PC-3 (cell line): ENCODE measurements at regions not wholly inside any gene's neighbourhood (a gene's known extent, or its start where the extent isn't known, plus 50 kb on each side); places are given as distances from the start of the nearest gene placed in this dataset.

Experiments
- ATAC-seq: fragments of 200-7000 bp; cut with Tn5 transposase; 2 replicates; pipeline ENCODE4 v1.9.1; 2020; ENCODE audit warnings: mild to moderate bottlenecking, moderate library complexity
- BruUV-seq: library from RNA; stranded (reverse); fragments of 400-500 nt; replicated peaks from 2 replicates; lab custom pipeline; 2021; lab: Mats Ljungman, UMichigan
- CTCF ChIA-PET: fragments of 300-600 bp; sonication (Branson Sonifier 250); formaldehyde crosslinking; loops from one replicate; lab custom pipeline; 2022; ENCODE audit warnings: antibody characterized with exemption; lab: Charles Lee
- POLR2A ChIA-PET: fragments of 300-600 bp; sonication (Branson Sonifier 250); formaldehyde crosslinking; loops from one replicate; lab custom pipeline; 2022; ENCODE audit warnings: antibody characterized with exemption; ENCODE audit not compliant: unreplicated experiment; lab: Charles Lee
- DNase-seq: peaks from one replicate; pipeline ENCODE4 v3.0.0-alpha.2; 2015
- H2AFZ ChIP-seq: fragments of 300-600 bp; sonication (generic); 2 replicates; pipeline ENCODE4 v1.6.0; 2016; ENCODE audit warnings: antibody characterized with exemption, low read length
- H3F3A ChIP-seq: fragments of 300-600 bp; sonication (generic); one replicate; pipeline ENCODE4 v1.6.0; 2017; ENCODE audit warnings: antibody characterized with exemption, low read length, control low read depth, mild to moderate bottlenecking; ENCODE audit not compliant: unreplicated experiment
- H3K27ac ChIP-seq: fragments of 300-600 bp; sonication (generic); 2 replicates; pipeline ENCODE4 v1.5.1; 2016; ENCODE audit warnings: mild to moderate bottlenecking, low read length
- H3K27me3 ChIP-seq: fragments of 300-600 bp; sonication (generic); 2 replicates; pipeline ENCODE4 v1.6.1; 2016; ENCODE audit warnings: low read length, mixed read lengths
- H3K36me3 ChIP-seq: fragments of 300-600 bp; sonication (generic); 2 replicates; pipeline ENCODE4 v1.6.1; 2016; ENCODE audit warnings: low read depth, mixed run types, low read length, mixed read lengths
- H3K4me1 ChIP-seq: fragments of 300-600 bp; sonication (generic); 2 replicates; pipeline ENCODE4 v1.5.1; 2016; ENCODE audit warnings: low read length; ENCODE audit not compliant: insufficient read depth
- H3K4me2 ChIP-seq: fragments of 300-600 bp; sonication (generic); 2 replicates; pipeline ENCODE4 v1.6.0; 2016; ENCODE audit warnings: low read length
- H3K4me3 ChIP-seq: fragments of 300-600 bp; sonication (generic); 2 replicates; pipeline ENCODE4 v1.5.1; 2016; ENCODE audit warnings: mild to moderate bottlenecking, low read length, mixed read lengths
- H3K79me2 ChIP-seq: fragments of 300-600 bp; sonication (generic); 2 replicates; pipeline ENCODE4 v1.6.1; 2017; ENCODE audit warnings: low read length, mixed read lengths
- H3K9ac ChIP-seq: fragments of 300-600 bp; sonication (generic); 2 replicates; pipeline ENCODE4 v1.6.0; 2016; ENCODE audit warnings: mild to moderate bottlenecking, low read length
- H3K9me2 ChIP-seq: fragments of 300-600 bp; sonication (generic); replicated peaks from 2 replicates; pipeline ENCODE4 v1.6.1; 2016; ENCODE audit warnings: mixed run types, low read length, mixed read lengths
- H3K9me3 ChIP-seq: fragments of 300-600 bp; sonication (generic); 2 replicates; pipeline ENCODE4 v1.6.1; 2016; ENCODE audit warnings: low read length, mixed read lengths
- H4K20me1 ChIP-seq: fragments of 300-600 bp; sonication (generic); 2 replicates; pipeline ENCODE4 v1.6.1; 2016; ENCODE audit warnings: low read length, mixed read lengths
- CTCF ChIP-seq: fragments of 300-600 bp; sonication (generic); conservative IDR thresholded peaks from 2 replicates; pipeline ENCODE4 v1.5.1; 2017; ENCODE audit warnings: antibody characterized with exemption, low read depth, mild to moderate bottlenecking, low read length
- EZH2 ChIP-seq: fragments of 300-600 bp; sonication (generic); IDR thresholded peaks from one replicate; pipeline ENCODE4 v1.6.1; 2017; ENCODE audit warnings: antibody characterized with exemption, mild to moderate bottlenecking, low read length; ENCODE audit not compliant: unreplicated experiment
- EZH2phosphoT487 ChIP-seq: fragments of 300-600 bp; sonication (generic); IDR thresholded peaks from 2 replicates; pipeline ENCODE4 v1.6.1; 2018; ENCODE audit warnings: mild to moderate bottlenecking, antibody characterized with exemption, low read length, borderline replicate concordance
- intact Hi-C: fragments of 100-400 bp; cut with micrococcal nuclease; formaldehyde crosslinking; loops from 2 replicates; pipeline ENCODE4 v1.9.0; 2023

DNA sequence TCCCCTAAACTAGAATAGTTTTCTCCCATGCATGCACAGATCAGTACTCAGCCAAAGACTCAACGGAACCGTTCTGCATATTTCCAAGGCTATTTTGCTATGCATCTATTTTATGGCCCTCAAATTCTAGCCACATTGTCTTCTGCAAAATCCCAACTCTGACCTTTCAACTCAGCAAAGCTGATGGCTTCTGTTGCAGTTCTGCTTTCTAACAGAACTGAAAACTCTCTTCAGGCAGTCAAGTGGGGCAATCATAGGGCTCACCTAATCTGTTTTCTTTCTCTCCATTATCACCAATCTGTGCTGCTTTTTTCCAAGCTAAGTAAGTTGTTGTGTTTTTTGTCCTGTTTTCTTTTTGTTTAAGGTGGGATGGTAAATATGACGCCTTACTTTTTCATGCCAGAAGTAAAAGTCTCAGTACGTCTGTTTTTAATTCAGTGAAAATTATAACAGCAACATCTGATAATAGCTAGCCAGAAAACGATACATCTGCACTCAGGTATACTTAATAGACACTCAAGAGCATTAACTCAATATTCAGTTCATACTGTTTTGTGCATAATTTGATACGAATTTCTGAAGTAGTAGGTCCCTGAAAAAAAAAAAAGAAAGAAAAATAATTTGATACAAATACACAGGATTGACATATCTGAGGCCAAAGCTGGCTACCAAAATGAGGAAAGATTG, 454.3 kb downstream of the TLE1 start:
- Histone ChIP-seq H3F3A (no peaks in the 10 kb centered on the region), H3K9me3 (no peaks in the 10 kb centered on the region), H3K79me2 (no peaks in the 10 kb centered on the region), H4K20me1 (no peaks in the 10 kb centered on the region), H3K9ac (no peak overlapping the region), H3K4me2 (no peak overlapping the region), H3K27ac (no peak overlapping the region), H2AFZ (no peak overlapping the region), H3K36me3 (no peaks in the 10 kb centered on the region), H3K27me3 (no peaks in the 10 kb centered on the region), H3K4me1 (peaks cover 16% of the 10 kb centered on the region), H3K9me2 (no peaks in the 10 kb centered on the region), H3K4me3 (no peak overlapping the region)
- DNase-seq: no peak
- intact Hi-C loops: loop anchor here (5.0 kb wide), 1 partner anchor 43 kb away; no protein-coding TSS in a partner anchor
- ATAC-seq: no peak
- ChIA-PET POLR2A (no interaction called here), CTCF (no interaction called here)
- TF ChIP-seq EZH2 (no peak), EZH2phosphoT487 (no peak), CTCF (no peak)
- BruUV-seq: no TSS peak

DNA sequence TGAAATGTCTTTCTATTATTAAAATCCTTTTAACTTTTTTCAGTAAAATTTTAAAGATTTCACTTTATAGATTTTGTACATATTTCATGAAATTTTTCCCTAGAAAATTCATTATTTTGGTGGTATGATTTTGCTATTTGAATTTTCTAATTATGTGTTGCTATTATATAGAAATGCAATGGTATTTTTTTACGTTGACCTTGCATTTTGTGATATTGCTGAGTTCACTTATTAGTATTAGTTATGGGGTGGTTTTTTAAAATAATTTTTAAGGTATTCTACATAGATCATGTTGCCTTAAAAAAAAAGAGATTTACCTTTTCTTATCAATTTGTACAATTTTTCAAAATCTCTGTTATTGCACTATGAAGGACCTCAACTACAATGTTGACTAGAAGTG, 458.3 kb downstream of the TLE1 start:
- H3K79me2 ChIP-seq: no peaks in the 10 kb centered on the region
- no peak overlapping the region for H3K27ac ChIP-seq
- no peak overlapping the region for H3K4me3 ChIP-seq
- no peak overlapping the region for H2AFZ ChIP-seq
- ATAC-seq (no peak), DNase-seq (no peak)
- H4K20me1 ChIP-seq: no peaks in the 10 kb centered on the region
- TF ChIP-seq CTCF (no peak), EZH2 (no peak), EZH2phosphoT487 (no peak)
- H3K4me2 ChIP-seq: no peak overlapping the region
- no peaks in the 10 kb centered on the region for H3K27me3 ChIP-seq
- H3K9me3 ChIP-seq: no peaks in the 10 kb centered on the region
- no peaks in the 10 kb centered on the region for H3K36me3 ChIP-seq
- no TSS peak for BruUV-seq
- CTCF ChIA-PET: no interaction called here
- H3K9ac ChIP-seq: no peak overlapping the region
- POLR2A ChIA-PET: no interaction called here
- intact Hi-C loops: no loop called here
- H3K4me1 ChIP-seq: peaks cover 3% of the 10 kb centered on the region
- no peaks in the 10 kb centered on the region for H3F3A ChIP-seq
- H3K9me2 ChIP-seq: no peaks in the 10 kb centered on the region

DNA sequence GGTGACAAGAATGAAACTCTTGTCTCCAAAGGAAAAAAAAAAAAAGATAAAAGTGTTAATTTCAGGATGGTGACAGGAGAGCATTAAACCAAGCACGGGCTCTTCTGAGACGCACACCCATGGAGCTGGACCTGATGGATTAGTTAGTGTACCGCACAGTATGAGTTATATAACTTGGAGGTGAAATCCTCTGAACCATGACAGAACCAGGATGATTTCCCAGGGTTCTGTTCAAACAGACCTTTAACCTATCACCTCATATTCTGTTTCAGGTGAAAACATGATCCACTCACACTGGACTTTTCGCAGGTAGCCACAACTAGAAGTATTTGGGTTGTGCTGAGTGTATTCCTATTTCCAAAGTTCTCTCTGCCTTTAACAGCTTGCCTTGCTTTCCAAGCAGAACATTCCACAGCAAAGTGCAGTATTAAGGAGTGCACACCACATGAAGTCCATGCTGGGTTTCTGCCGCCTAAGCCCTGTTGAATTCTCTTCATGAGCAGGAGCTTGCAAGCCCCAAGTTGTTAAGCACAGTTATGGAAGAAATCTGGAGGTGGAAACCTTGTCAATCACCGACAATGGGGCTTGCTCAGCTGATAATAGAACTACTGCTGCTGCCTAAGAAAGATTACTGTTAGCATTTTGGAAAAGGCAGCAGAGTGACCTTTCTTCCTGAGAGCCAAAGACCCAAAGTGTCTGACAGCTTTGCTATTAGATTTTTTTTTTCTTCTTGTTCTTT, 461.7 kb downstream of the TLE1 start:
- ChIA-PET CTCF (no interaction called here), POLR2A (no interaction called here)
- Histone ChIP-seq H3K27ac (no peak overlapping the region), H4K20me1 (no peaks in the 10 kb centered on the region), H3K27me3 (no peaks in the 10 kb centered on the region), H3K9ac (no peak overlapping the region), H3K9me2 (no peaks in the 10 kb centered on the region), H3K4me2 (no peak overlapping the region), H3K79me2 (no peaks in the 10 kb centered on the region), H3F3A (no peaks in the 10 kb centered on the region), H2AFZ (no peak overlapping the region), H3K9me3 (no peaks in the 10 kb centered on the region), H3K36me3 (no peaks in the 10 kb centered on the region), H3K4me3 (no peak overlapping the region), H3K4me1 (no peaks in the 10 kb centered on the region)
- BruUV-seq: no TSS peak
- ATAC-seq (no peak), DNase-seq (no peak)
- intact Hi-C loops: no loop called here
- TF ChIP-seq EZH2phosphoT487: no peak
